DOHH2 (cell line): ENCODE measurements at regions not wholly inside any gene's neighbourhood (a gene's known extent, or its start where the extent isn't known, plus 50 kb on each side); places are given as distances from the start of the nearest gene placed in this dataset.

Source experiments
- H3F3A ChIP-seq: fragments of 200-600 bp; sonication (generic), shearing (Covaris generic); 2 replicates; pipeline ENCODE4 v1.6.0; 2016; ENCODE audit warnings: antibody characterized with exemption, mild to moderate bottlenecking; ENCODE audit not compliant: control insufficient read depth, insufficient read depth
- H3K27ac ChIP-seq: fragments of 200-600 bp; sonication (generic); 2 replicates; pipeline ENCODE4 v1.5.1; 2014; ENCODE audit warnings: low read depth, mild to moderate bottlenecking, low read length, moderate library complexity
- H3K27me3 ChIP-seq: fragments of 200-600 bp; sonication (generic); 2 replicates; pipeline ENCODE4 v1.6.1; 2014; ENCODE audit warnings: mild to moderate bottlenecking, low read length, mixed read lengths; ENCODE audit not compliant: control insufficient read depth
- H3K36me3 ChIP-seq: fragments of 200-600 bp; sonication (generic); 2 replicates; pipeline ENCODE4 v1.6.1; 2014; ENCODE audit warnings: mild to moderate bottlenecking, low read length, moderate library complexity, mixed read lengths; ENCODE audit not compliant: control insufficient read depth
- H3K4me1 ChIP-seq: fragments of 200-600 bp; sonication (generic); 2 replicates; pipeline ENCODE4 v1.6.1; 2014; ENCODE audit warnings: mild to moderate bottlenecking, low read length, mixed read lengths; ENCODE audit not compliant: control insufficient read depth
- H3K4me2 ChIP-seq: fragments of 200-600 bp; sonication (generic); 2 replicates; pipeline ENCODE4 v1.6.0; 2014; ENCODE audit warnings: mild to moderate bottlenecking, low read length, moderate library complexity
- H3K4me3 ChIP-seq: fragments of 200-600 bp; sonication (generic); 2 replicates; pipeline ENCODE4 v1.5.1; 2014; ENCODE audit warnings: mild to moderate bottlenecking, low read length, mixed read lengths
- H3K79me2 ChIP-seq: fragments of 200-600 bp; sonication (generic); 2 replicates; pipeline ENCODE4 v1.6.1; 2014; ENCODE audit warnings: mild to moderate bottlenecking, low read length, mixed read lengths; ENCODE audit not compliant: control insufficient read depth
- H3K9me2 ChIP-seq: fragments of 200-600 bp; sonication (generic); replicated peaks from 2 replicates; pipeline ENCODE4 v1.6.1; 2014; ENCODE audit warnings: mild to moderate bottlenecking, low read length, mixed read lengths; ENCODE audit not compliant: control insufficient read depth
- H3K9me3 ChIP-seq: fragments of 200-600 bp; sonication (generic); 2 replicates; pipeline ENCODE4 v1.6.1; 2014; ENCODE audit warnings: antibody characterized with exemption, low read length, mixed read lengths; ENCODE audit not compliant: control insufficient read depth, insufficient read depth
- H4K20me1 ChIP-seq: fragments of 200-600 bp; sonication (generic); 2 replicates; pipeline ENCODE4 v1.6.0; 2014; ENCODE audit warnings: low read depth, mild to moderate bottlenecking, antibody characterized with exemption, low read length, moderate library complexity; ENCODE audit not compliant: control insufficient read depth, insufficient read depth
- EZH2phosphoT487 ChIP-seq: fragments of 200-600 bp; sonication (generic); IDR thresholded peaks from 2 replicates; pipeline ENCODE4 v1.6.1; 2017; ENCODE audit warnings: borderline replicate concordance, mild to moderate bottlenecking, antibody characterized with exemption, low read length, moderate library complexity, mixed read lengths
- TF ChIP-seq, protein P1 (sequence below): fragments of 200-600 bp; sonication (generic); IDR thresholded peaks from one replicate; pipeline ENCODE4 v1.5.1; 2014; ENCODE audit warnings: antibody characterized with exemption, mild to moderate bottlenecking, low read depth, low read length; ENCODE audit not compliant: poor library complexity, severe bottlenecking

DNA sequence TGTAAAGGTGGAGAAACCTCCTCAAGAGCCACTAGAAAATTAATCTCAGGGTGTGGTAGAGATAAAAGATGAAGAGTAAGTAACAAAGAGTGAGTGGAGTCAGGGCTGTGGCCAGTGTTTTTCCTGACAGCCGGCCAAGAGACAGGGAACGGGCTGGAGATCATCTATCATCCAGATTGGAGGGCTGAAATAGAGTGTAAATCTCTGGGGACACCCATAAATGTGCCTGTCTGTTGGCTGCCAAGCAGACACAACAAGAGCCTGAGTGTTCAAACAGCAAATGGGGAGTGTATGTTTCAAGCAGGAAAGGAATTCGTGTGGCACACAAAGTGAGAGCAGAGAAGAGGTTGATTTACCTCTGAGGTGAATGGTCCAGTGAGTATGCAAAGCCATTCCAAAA, 326.4 kb upstream of the KHDRBS2 start:
- no peak overlapping the region for H3K4me3 ChIP-seq

DNA sequence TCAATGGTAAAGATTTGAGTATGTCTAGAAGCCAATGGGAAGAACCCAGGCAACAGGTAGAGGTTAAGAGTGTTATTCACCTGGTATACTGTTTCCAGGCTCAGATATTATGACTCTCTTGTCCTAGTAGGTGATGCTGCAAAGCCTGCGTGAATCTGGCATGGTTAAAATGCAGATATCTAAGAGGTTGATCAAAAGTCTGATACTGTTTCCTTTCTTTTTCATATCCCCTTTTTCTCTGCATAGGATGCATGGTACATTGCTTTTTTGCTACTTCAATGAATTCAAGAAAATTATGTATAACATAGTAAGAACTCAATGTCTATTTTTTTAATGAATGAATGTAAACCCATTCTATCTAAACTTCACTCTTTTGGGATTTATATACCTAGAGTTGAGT, 284.3 kb upstream of the KHDRBS2 start:
- TF ChIP-seq EZH2phosphoT487, result no peak
- TF ChIP-seq, protein P1, sequence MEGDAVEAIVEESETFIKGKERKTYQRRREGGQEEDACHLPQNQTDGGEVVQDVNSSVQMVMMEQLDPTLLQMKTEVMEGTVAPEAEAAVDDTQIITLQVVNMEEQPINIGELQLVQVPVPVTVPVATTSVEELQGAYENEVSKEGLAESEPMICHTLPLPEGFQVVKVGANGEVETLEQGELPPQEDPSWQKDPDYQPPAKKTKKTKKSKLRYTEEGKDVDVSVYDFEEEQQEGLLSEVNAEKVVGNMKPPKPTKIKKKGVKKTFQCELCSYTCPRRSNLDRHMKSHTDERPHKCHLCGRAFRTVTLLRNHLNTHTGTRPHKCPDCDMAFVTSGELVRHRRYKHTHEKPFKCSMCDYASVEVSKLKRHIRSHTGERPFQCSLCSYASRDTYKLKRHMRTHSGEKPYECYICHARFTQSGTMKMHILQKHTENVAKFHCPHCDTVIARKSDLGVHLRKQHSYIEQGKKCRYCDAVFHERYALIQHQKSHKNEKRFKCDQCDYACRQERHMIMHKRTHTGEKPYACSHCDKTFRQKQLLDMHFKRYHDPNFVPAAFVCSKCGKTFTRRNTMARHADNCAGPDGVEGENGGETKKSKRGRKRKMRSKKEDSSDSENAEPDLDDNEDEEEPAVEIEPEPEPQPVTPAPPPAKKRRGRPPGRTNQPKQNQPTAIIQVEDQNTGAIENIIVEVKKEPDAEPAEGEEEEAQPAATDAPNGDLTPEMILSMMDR, result no peak
- no peaks in the 10 kb centered on the region for H3F3A ChIP-seq
- H4K20me1 ChIP-seq, result no peaks in the 10 kb centered on the region
- H3K27ac ChIP-seq, result no peak overlapping the region
- H3K79me2 ChIP-seq, result no peaks in the 10 kb centered on the region
- H3K9me2 ChIP-seq, result no peaks in the 10 kb centered on the region
- no peak overlapping the region for H3K4me2 ChIP-seq
- no peaks in the 10 kb centered on the region for H3K36me3 ChIP-seq
- H3K9me3 ChIP-seq, result no peaks in the 10 kb centered on the region
- no peaks in the 10 kb centered on the region for H3K27me3 ChIP-seq
- H3K4me3 ChIP-seq, result no peak overlapping the region
- H3K4me1 ChIP-seq, result no peaks in the 10 kb centered on the region

More for the DNA sequence above, 326.4 kb upstream of the KHDRBS2 start:
- no peaks in the 10 kb centered on the region for H3K79me2 ChIP-seq
- no peak overlapping the region for H3K4me2 ChIP-seq
- H4K20me1 ChIP-seq, result no peaks in the 10 kb centered on the region
- no peak overlapping the region for H3K27ac ChIP-seq
- TF ChIP-seq EZH2phosphoT487, result no peak
- TF ChIP-seq, protein P1, result no peak
- H3F3A ChIP-seq, result no peaks in the 10 kb centered on the region
- H3K4me1 ChIP-seq, result no peaks in the 10 kb centered on the region
- no peaks in the 10 kb centered on the region for H3K27me3 ChIP-seq
- no peaks in the 10 kb centered on the region for H3K9me3 ChIP-seq
- no peaks in the 10 kb centered on the region for H3K9me2 ChIP-seq
- no peaks in the 10 kb centered on the region for H3K36me3 ChIP-seq

DNA sequence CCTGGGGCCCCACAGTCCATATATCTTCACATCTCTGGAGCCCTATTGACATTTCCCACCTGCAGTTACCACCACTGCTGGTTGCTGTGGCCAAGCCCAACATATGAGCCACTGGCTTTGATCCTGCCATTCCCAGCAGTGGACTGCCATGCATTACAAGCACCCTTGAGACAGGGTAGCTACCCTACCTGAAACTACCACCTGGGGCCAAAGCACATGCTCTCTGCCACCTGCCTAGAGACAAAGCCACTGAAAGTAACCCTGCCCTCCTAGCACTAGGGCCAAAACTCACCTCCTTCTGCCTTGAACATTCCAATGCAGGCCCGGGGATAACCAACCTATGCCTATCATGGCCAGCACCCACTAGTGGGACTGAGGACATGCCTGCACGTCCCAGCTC, 255.5 kb upstream of the KHDRBS2 start:
- Histone ChIP-seq H3K4me1 (no peaks in the 10 kb centered on the region), H3K27ac (no peak overlapping the region), H3K4me2 (no peak overlapping the region), H3K36me3 (no peaks in the 10 kb centered on the region), H3F3A (no peaks in the 10 kb centered on the region), H4K20me1 (no peaks in the 10 kb centered on the region), H3K4me3 (no peak overlapping the region), H3K27me3 (no peaks in the 10 kb centered on the region), H3K9me3 (no peaks in the 10 kb centered on the region), H3K9me2 (no peaks in the 10 kb centered on the region), H3K79me2 (no peaks in the 10 kb centered on the region)
- TF ChIP-seq, protein P1, result no peak

DNA sequence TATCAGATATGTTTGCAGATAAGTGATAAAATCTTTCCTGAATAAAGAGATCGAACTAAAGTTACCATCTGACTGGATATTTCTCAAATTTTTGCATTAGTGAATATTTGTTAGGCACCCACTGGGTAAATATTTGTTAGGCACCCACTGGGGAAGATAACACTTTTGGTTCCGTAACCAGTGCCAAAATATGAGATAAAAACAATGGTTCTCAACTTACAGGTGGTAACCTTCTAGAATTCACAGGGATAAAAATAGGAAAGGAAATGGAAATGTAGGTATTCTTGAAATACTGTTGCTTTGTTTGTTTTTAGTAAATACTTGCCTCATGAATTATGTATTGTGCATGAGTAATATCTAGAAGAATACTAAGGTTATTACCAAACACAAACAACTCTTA, 245.0 kb upstream of the KHDRBS2 start:
- H3K4me3 ChIP-seq, result no peak overlapping the region
- no peak overlapping the region for H3K4me2 ChIP-seq
- peaks cover 13% of the 10 kb centered on the region for H3K4me1 ChIP-seq
- H4K20me1 ChIP-seq, result no peaks in the 10 kb centered on the region
- H3K27me3 ChIP-seq, result no peaks in the 10 kb centered on the region
- TF ChIP-seq, protein P1, result no peak
- no peak for TF ChIP-seq EZH2phosphoT487
- no peaks in the 10 kb centered on the region for H3K36me3 ChIP-seq
- no peak overlapping the region for H3K27ac ChIP-seq
- no peaks in the 10 kb centered on the region for H3K9me3 ChIP-seq
- H3K9me2 ChIP-seq, result no peaks in the 10 kb centered on the region
- H3F3A ChIP-seq, result no peaks in the 10 kb centered on the region
- H3K79me2 ChIP-seq, result no peaks in the 10 kb centered on the region
